ENCODE measurements at regions not wholly inside any gene's neighbourhood (a gene's known extent, or its start where the extent isn't known, plus 50 kb on each side); places are given as distances from the start of the nearest gene placed in this dataset.

GRCh38 chr3:180250172-180250571, 213.4 kb upstream of the PEX5L start:
- BruUV-seq (replicated peaks), result no TSS peak
- no peaks in the 10 kb centered on the region for H3K27me3 ChIP-seq (ENCODE audit: control insufficient read depth in 1 of 2, insufficient read depth in 2 of 2, low read length in 2 of 2)
- TF ChIP-seq ZNF550 (CRISPR knock-in tag; IDR thresholded peaks at IDR 0.05; ENCODE audit: borderline replicate concordance) (no peak), ZBTB43 (CRISPR knock-in tag; conservative IDR thresholded peaks at IDR 0.05) (no peak), MED8 (CRISPR knock-in tag; IDR thresholded peaks at IDR 0.05; ENCODE audit: insufficient replicate concordance) (no peak), HNRNPK (IDR thresholded peaks at IDR 0.05; ENCODE audit: low read depth, low read length, poor library complexity, severe bottlenecking) (no peak)
- in situ Hi-C loops (cut with HindIII; ENCODE audit: extremely low pct_ligation_motif_present, low pct_unique_long_range_greater_than_20kb) (no loop called here), intact Hi-C loops (cut with micrococcal nuclease; ENCODE audit: unreplicated experiment) (no loop called here)
- no peaks in the 10 kb centered on the region for H3K36me3 ChIP-seq (replicated peaks in 1 of 2; ENCODE audit: control insufficient read depth in 1 of 2, insufficient read depth in 2 of 2, low read length in 2 of 2)
- POLR2A ChIA-PET, result no interaction called here
- H3K4me3 ChIP-seq (replicated peaks in 1 of 3; ENCODE audit: insufficient read depth in 1 of 3, low read depth in 2 of 3, low read length in 3 of 3), result no peak overlapping the region
- WGBS (ENCODE audit: low lambda C conversion rate), result 0% methylated on average over 2 of the region's 2 CpGs
- H3K9ac ChIP-seq (ENCODE audit: insufficient read depth, low read depth, low read length), result no peak overlapping the region
- H3K27ac ChIP-seq (ENCODE audit: extremely low read length, insufficient read depth, low read length), result no peak overlapping the region
- H2AFZ ChIP-seq (ENCODE audit: low read length), result no peak overlapping the region
- H3K4me1 ChIP-seq (ENCODE audit: insufficient read depth, low read length), result no peaks in the 10 kb centered on the region
- no peaks in the 10 kb centered on the region for H3K79me2 ChIP-seq (ENCODE audit: insufficient read depth, low read length)
- no peaks in the 10 kb centered on the region for H3K9me3 ChIP-seq (ENCODE audit: low read length)
- H4K20me1 ChIP-seq (ENCODE audit: insufficient read depth, low read length), result no peaks in the 10 kb centered on the region
- H3K4me2 ChIP-seq (ENCODE audit: low read depth, low read length), result no peak overlapping the region
- DNase-seq (ENCODE audit: low spot score) (no peak), FAIRE-seq (no peak), ATAC-seq (no peak)
- CTCF ChIA-PET (ENCODE audit: low intra/inter-chr PET ratio, low total read pairs), result no interaction called here

GRCh38 chr3:180252683-180253082, 215.9 kb upstream of the PEX5L start:
- in situ Hi-C loops (cut with HindIII; ENCODE audit: extremely low pct_ligation_motif_present, low pct_unique_long_range_greater_than_20kb) (no loop called here), intact Hi-C loops (cut with micrococcal nuclease; ENCODE audit: unreplicated experiment) (no loop called here)
- FAIRE-seq (no peak), ATAC-seq (no peak), DNase-seq (ENCODE audit: low spot score) (no peak)
- 1% methylated on average over 3 of the region's 3 CpGs for WGBS (ENCODE audit: low lambda C conversion rate)
- Histone ChIP-seq H2AFZ (ENCODE audit: low read length) (no peak overlapping the region), H4K20me1 (ENCODE audit: insufficient read depth, low read length) (no peaks in the 10 kb centered on the region), H3K27ac (ENCODE audit: extremely low read length, insufficient read depth, low read length) (no peak overlapping the region), H3K4me3 (replicated peaks in 1 of 3; ENCODE audit: insufficient read depth in 1 of 3, low read depth in 2 of 3, low read length in 3 of 3) (no peak overlapping the region), H3K36me3 (replicated peaks in 1 of 2; ENCODE audit: control insufficient read depth in 1 of 2, insufficient read depth in 2 of 2, low read length in 2 of 2) (no peaks in the 10 kb centered on the region), H3K4me1 (ENCODE audit: insufficient read depth, low read length) (no peaks in the 10 kb centered on the region), H3K27me3 (ENCODE audit: control insufficient read depth in 1 of 2, insufficient read depth in 2 of 2, low read length in 2 of 2) (no peaks in the 10 kb centered on the region), H3K79me2 (ENCODE audit: insufficient read depth, low read length) (no peaks in the 10 kb centered on the region), H3K9ac (ENCODE audit: insufficient read depth, low read depth, low read length) (no peak overlapping the region), H3K4me2 (ENCODE audit: low read depth, low read length) (no peak overlapping the region), H3K9me3 (ENCODE audit: low read length) (no peaks in the 10 kb centered on the region)
- ChIA-PET CTCF (ENCODE audit: low intra/inter-chr PET ratio, low total read pairs) (no interaction called here), POLR2A (no interaction called here)
- TF ChIP-seq HMGXB4 (CRISPR knock-in tag; IDR thresholded peaks at IDR 0.05; ENCODE audit: borderline replicate concordance in 1 of 2, low read depth in 1 of 2), result no peak
- TF ChIP-seq ATF6 (CRISPR knock-in tag; conservative IDR thresholded peaks at IDR 0.05), result no peak
- no peak for TF ChIP-seq ARNT (IDR thresholded peaks at IDR 0.05)
- TF ChIP-seq ZMAT5 (CRISPR knock-in tag; IDR thresholded peaks at IDR 0.05; ENCODE audit: borderline replicate concordance, low read depth), result no peak
- BruUV-seq (replicated peaks), result no TSS peak
